ENCODE measurements at regions not wholly inside any gene's neighbourhood (a gene's known extent, or its start where the extent isn't known, plus 50 kb on each side); places are given as distances from the start of the nearest gene placed in this dataset.

DNA sequence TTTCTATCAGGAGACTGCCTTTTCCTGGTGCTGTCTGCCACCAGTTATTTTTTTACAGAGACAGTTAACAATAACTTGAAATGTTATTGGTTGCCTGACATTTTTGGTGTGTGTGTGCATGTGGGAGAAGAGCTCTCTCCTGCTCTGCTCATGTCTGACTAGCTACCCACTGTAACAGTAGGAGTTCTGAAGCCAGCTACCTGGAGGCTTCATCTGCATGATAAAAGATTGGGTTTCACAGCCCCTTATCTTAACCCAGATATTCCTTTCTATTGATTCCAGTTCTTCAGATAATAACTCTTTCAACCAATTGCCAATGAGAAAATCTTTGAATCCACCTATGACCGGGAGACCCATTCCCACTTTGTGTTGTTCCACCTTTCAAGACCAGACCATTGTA lies 237.4 kb upstream of the PPP1R3A start:
- DNase-seq: no peak
- Histone ChIP-seq H3K36me3 (no peaks in the 10 kb centered on the region), H3K9me3 (no peaks in the 10 kb centered on the region), H3K27ac (no peak overlapping the region), H3K4me3 (replicated peaks in 1 of 3) (no peak overlapping the region), H3K4me1 (peaks cover 0 to 4% of the 10 kb centered on the region in 2 donors), H3K27me3 (no peaks in the 10 kb centered on the region)
- intact Hi-C loops (cut with DNase I): no loop called here
- 0% methylated on average over 1 of the region's 1 CpG; no CpG with 5 or more reads in 1 of the 2 donors for WGBS, 2 donors
- TF ChIP-seq CTCF (IDR thresholded peaks at IDR 0.05): no peak
- no peak for TF ChIP-seq POLR2A (IDR thresholded peaks at IDR 0.05)

DNA sequence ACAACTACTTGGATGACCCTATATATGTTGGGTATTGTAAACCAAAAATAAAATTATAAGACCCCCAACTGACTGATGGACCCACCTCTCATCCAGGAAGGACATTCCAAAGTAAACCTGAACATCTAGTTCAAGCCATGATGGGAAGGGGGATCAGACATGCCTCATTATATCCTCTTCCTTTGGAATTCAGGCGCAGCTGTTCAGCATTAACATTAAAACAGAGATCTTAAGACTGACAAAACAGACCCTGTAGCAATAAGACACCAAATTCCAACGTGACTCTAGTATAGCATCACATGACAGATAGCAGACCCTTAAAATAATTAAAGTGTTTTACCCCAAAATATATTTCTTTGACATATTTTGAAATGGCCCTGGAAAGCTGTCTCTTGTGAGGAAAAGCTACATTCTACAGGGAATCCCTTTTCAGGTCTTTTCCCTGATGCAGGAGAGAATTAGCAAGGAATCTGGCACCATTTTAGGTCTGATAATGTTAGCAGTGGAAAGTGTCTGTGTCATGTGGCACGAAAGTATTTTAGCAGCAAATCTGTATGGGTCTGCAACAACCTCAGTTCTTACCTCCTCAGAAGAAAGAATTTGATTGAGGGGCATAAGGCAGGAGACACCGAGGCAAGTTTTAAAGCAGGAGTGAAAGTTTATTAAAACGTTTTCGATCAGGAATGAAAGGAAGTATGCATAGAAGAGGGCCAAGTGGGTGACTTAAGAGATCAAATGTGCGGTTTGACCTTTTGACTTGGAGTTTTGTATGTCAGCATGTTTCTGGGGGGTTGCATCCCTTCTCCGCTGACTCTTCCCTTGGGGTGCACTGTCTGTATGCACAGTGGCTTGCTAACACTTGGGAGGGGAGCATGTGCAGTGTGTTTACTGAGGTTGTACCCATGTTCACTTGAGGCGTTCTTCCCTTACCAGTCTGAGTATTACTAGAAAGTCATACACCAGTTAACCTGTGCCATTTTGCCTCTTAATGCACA lies 236.6 kb upstream of the PPP1R3A start:
- no peak for DNase-seq
- Histone ChIP-seq H3K9me3 (no peaks in the 10 kb centered on the region), H3K27me3 (no peaks in the 10 kb centered on the region), H3K4me1 (peaks cover 0 to 4% of the 10 kb centered on the region in 2 donors), H3K36me3 (no peaks in the 10 kb centered on the region), H3K27ac (no peak overlapping the region), H3K4me3 (replicated peaks in 1 of 3) (no peak overlapping the region)
- TF ChIP-seq POLR2A (IDR thresholded peaks at IDR 0.05) (no peak), CTCF (IDR thresholded peaks at IDR 0.05) (no peak)
- intact Hi-C loops (cut with DNase I): no loop called here
- 77 to 81% methylated on average over 9 of the region's 9 CpGs for WGBS, 2 donors

DNA sequence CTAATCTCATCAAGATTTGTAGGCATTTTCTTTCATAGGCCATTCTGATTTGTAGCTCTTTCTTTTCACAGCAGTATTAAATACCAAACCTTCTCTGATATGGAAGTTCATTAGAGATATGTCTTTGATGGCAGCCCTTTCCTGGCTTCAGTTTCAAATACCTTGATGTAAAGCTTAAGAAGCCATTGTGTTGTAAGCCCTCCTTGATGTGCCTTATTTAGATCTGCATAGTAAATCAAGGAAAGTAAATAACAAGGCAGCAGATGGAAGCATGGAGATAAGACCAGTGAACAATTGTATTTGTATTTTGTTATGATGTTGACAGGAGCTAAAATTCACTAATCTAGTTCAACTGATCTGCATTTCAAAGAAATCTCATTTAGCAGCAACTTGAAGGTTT lies 234.9 kb upstream of the PPP1R3A start:
- DNase-seq: no peak
- Histone ChIP-seq H3K36me3 (no peaks in the 10 kb centered on the region), H3K27me3 (no peaks in the 10 kb centered on the region), H3K27ac (no peak overlapping the region), H3K9me3 (no peaks in the 10 kb centered on the region), H3K4me1 (peaks cover 0 to 4% of the 10 kb centered on the region in 2 donors), H3K4me3 (replicated peaks in 1 of 3) (no peak overlapping the region)
- intact Hi-C loops (cut with DNase I): no loop called here
- TF ChIP-seq CTCF (IDR thresholded peaks at IDR 0.05) (no peak), POLR2A (IDR thresholded peaks at IDR 0.05) (no peak)

- TF ChIP-seq POLR2A (IDR thresholded peaks at IDR 0.05) (no peak), CTCF (IDR thresholded peaks at IDR 0.05) (no peak)
- 76 to 84% methylated on average over 5 of the region's 5 CpGs for WGBS, 2 donors
- Histone ChIP-seq H3K4me3 (replicated peaks in 1 of 3) (no peak overlapping the region), H3K36me3 (no peaks in the 10 kb centered on the region), H3K9me3 (no peaks in the 10 kb centered on the region), H3K4me1 (peaks cover 0 to 4% of the 10 kb centered on the region in 2 donors), H3K27me3 (no peaks in the 10 kb centered on the region), H3K27ac (no peak overlapping the region)
- no peak for DNase-seq
- intact Hi-C loops (cut with DNase I): no loop called here
Observed at GRCh38 chr7:114152314-114152938, 233.6 kb upstream of the PPP1R3A start.

GRCh38 chr7:114151777-114152176 lies 233.0 kb upstream of the PPP1R3A start:
- intact Hi-C loops (cut with DNase I): no loop called here
- no peak for TF ChIP-seq POLR2A (IDR thresholded peaks at IDR 0.05)
- H3K9me3 ChIP-seq: no peaks in the 10 kb centered on the region
- no peak for DNase-seq
- H3K36me3 ChIP-seq: no peaks in the 10 kb centered on the region
- H3K4me3 ChIP-seq (replicated peaks in 1 of 3): no peak overlapping the region
- H3K27me3 ChIP-seq: no peaks in the 10 kb centered on the region
- peaks cover 0 to 4% of the 10 kb centered on the region in 2 donors for H3K4me1 ChIP-seq
- H3K27ac ChIP-seq: no peak overlapping the region
- 73 to 77% methylated on average over 3 of the region's 3 CpGs for WGBS, 2 donors
